ENCODE measurements at regions not wholly inside any gene's neighbourhood (a gene's known extent, or its start where the extent isn't known, plus 50 kb on each side); places are given as distances from the start of the nearest gene placed in this dataset.

DNA sequence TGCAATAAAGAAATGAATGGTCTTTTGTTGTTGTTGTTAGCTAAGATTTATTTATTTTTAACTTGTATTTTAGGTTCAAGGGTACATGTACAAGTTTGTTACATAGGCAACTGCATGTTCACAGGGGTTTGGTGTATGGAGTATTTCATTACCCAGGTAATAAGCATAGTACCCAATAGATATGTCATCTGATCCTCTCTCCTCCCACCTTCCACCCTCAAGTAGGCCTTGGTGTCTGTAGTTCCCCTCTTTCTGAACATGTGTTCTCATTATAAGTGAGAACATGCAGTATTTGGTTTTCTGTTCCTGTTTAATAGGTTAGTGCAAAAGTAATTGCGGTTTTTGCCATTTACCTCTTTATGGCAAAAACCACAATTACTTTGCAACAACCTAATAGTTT is 554.1 kb downstream of the TBC1D4 start (continued):
- TF ChIP-seq HDAC6 (IDR thresholded peaks at IDR 0.05; ENCODE audit: low read depth, low read length) (no peak), TAF1 (IDR thresholded peaks at IDR 0.05; ENCODE audit: low read depth, low read length) (no peak), MAFK (IDR thresholded peaks at IDR 0.05; ENCODE audit: low read depth, low read length) (no peak), SIRT6 (IDR thresholded peaks at IDR 0.05; ENCODE audit: low read length) (no peak)
- TF ChIP-seq, protein P1, sequence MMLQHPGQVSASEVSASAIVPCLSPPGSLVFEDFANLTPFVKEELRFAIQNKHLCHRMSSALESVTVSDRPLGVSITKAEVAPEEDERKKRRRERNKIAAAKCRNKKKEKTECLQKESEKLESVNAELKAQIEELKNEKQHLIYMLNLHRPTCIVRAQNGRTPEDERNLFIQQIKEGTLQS (IDR thresholded peaks at IDR 0.05; ENCODE audit: insufficient read depth, low read depth, low read length) = no peak
